HEK293T (cell line): ENCODE measurements at regions not wholly inside any gene's neighbourhood (a gene's known extent, or its start where the extent isn't known, plus 50 kb on each side); places are given as distances from the start of the nearest gene placed in this dataset.
A peak's percentile ranks its signal among the peaks of the same experiment; 100 is the strongest.

ENCODE experiments used
- CTCF ChIA-PET: fragments of 350-600 bp; formaldehyde crosslinking; extraction: SDS; loops from one replicate; lab custom pipeline; 2021; ENCODE audit warnings: antibody characterized with exemption, inconsistent platforms; lab: Yijun Ruan, JAX
- POLR2A ChIA-PET: fragments of 350-600 bp; formaldehyde crosslinking; extraction: SDS; loops from one replicate; lab custom pipeline; 2020; ENCODE audit warnings: antibody characterized with exemption, inconsistent platforms; lab: Yijun Ruan, JAX
- DNase-seq: peaks from one replicate; pipeline ENCODE4 v3.0.0; 2012; ENCODE audit warnings: mixed read lengths; ENCODE audit errors: extremely low spot score
- ARNT ChIP-seq: fragments of 450-650 bp; IDR thresholded peaks from 2 replicates; pipeline ENCODE4 v1.6.1; 2017; ENCODE audit warnings: mild to moderate bottlenecking
- BHLHE40 ChIP-seq: fragments of 450-650 bp; IDR thresholded peaks from 2 replicates; pipeline ENCODE4 v1.6.1; 2016; ENCODE audit warnings: mild to moderate bottlenecking, moderate library complexity, borderline replicate concordance
- CTBP1 ChIP-seq: fragments of 450-650 bp; IDR thresholded peaks from 2 replicates; pipeline ENCODE4 v1.6.1; 2016; ENCODE audit warnings: borderline replicate concordance
- ELF4 ChIP-seq: fragments of 450-650 bp; IDR thresholded peaks from 2 replicates; pipeline ENCODE4 v1.6.1; 2017; ENCODE audit warnings: antibody characterized with exemption
- FOXA1 ChIP-seq: fragments of 450-650 bp; IDR thresholded peaks from 2 replicates; pipeline ENCODE4 v1.6.1; 2016; ENCODE audit warnings: mild to moderate bottlenecking
- FOXK2 ChIP-seq: fragments of 450-650 bp; IDR thresholded peaks from 2 replicates; pipeline ENCODE4 v1.6.1; 2016; ENCODE audit warnings: mild to moderate bottlenecking
- FOXM1 ChIP-seq: fragments of 450-650 bp; IDR thresholded peaks from 2 replicates; pipeline ENCODE4 v1.6.1; 2017; ENCODE audit warnings: mild to moderate bottlenecking, borderline replicate concordance
- HDGF ChIP-seq: fragments of 450-650 bp; IDR thresholded peaks from 2 replicates; pipeline ENCODE4 v1.6.1; 2017; ENCODE audit warnings: antibody characterized with exemption, borderline replicate concordance
- L3MBTL2 ChIP-seq: fragments of 450-650 bp; conservative IDR thresholded peaks from 2 replicates; pipeline ENCODE4 v1.6.1; 2016; ENCODE audit warnings: mild to moderate bottlenecking
- LEF1 ChIP-seq: fragments of 450-650 bp; IDR thresholded peaks from 2 replicates; pipeline ENCODE4 v1.6.1; 2017; ENCODE audit warnings: mild to moderate bottlenecking, borderline replicate concordance
- NFRKB ChIP-seq: fragments of 450-650 bp; IDR thresholded peaks from 2 replicates; pipeline ENCODE4 v1.6.1; 2016; ENCODE audit warnings: mild to moderate bottlenecking, moderate library complexity
- PKNOX1 ChIP-seq: fragments of 450-650 bp; IDR thresholded peaks from 2 replicates; pipeline ENCODE4 v1.6.1; 2016
- SP1 ChIP-seq: fragments of 450-650 bp; IDR thresholded peaks from 2 replicates; pipeline ENCODE4 v1.6.1; 2017
- SUZ12 ChIP-seq: fragments of 450-650 bp; IDR thresholded peaks from 2 replicates; pipeline ENCODE4 v1.6.1; 2016; ENCODE audit warnings: mild to moderate bottlenecking
- TARDBP ChIP-seq: fragments of 450-650 bp; IDR thresholded peaks from 2 replicates; pipeline ENCODE4 v1.6.1; 2016
- ZNF384 ChIP-seq: fragments of 450-650 bp; IDR thresholded peaks from 2 replicates; pipeline ENCODE4 v1.6.1; 2016

- CTCF ChIA-PET: no interaction called here
- POLR2A ChIA-PET: no interaction called here
- TF ChIP-seq HDGF (no peak), FOXA1 (no peak), NFRKB (no peak), L3MBTL2 (no peak)
- no peak for DNase-seq
Observed at GRCh38 chr15:95644100-95644875, 686.2 kb upstream of the NR2F2 start.

- ChIA-PET CTCF (interaction anchor here (1.3 kb wide), 1 partner anchor 14 kb away, joined by 5 read pairs; no protein-coding TSS in a partner anchor), POLR2A (no interaction called here)
- TF ChIP-seq FOXM1 (no peak), TARDBP (no peak), FOXK2 (no peak), HDGF (no peak), NFRKB (no peak)
- no peak for DNase-seq
Observed at GRCh38 chr15:95645791-95646338, 684.6 kb upstream of the NR2F2 start.

- ChIA-PET CTCF (interaction anchor here (0.9 to 1.3 kb wide), 2 partner anchors 15 to 54 kb away, joined by 3 to 5 read pairs; no protein-coding TSS in a partner anchor), POLR2A (no interaction called here)
- no peak for DNase-seq
- TF ChIP-seq PKNOX1 (no peak), TARDBP (no peak), HDGF (no peak), BHLHE40 (no peak), SP1 (no peak), L3MBTL2 (no peak), LEF1 (no peak), FOXA1 (no peak), ARNT (no peak), SUZ12 (no peak), ELF4 (no peak), NFRKB (no peak), FOXM1 (no peak), CTBP1 (no peak), ZNF384 (no peak)
Observed at GRCh38 chr15:95646484-95647273, 683.8 kb upstream of the NR2F2 start.

GRCh38 chr15:95647531-95648277 lies 682.8 kb upstream of the NR2F2 start:
- POLR2A ChIA-PET: no interaction called here
- CTCF ChIA-PET: interaction anchor here (0.9 kb wide), 1 partner anchor 55 kb away, joined by 3 read pairs; no protein-coding TSS in a partner anchor
- TF ChIP-seq TARDBP: no peak
- TF ChIP-seq PKNOX1: peak; percentile 58; the same call in 1 of the 2 replicates
- no peak for TF ChIP-seq SP1
- peak; percentile 35; the same call in 1 of the 2 replicates for TF ChIP-seq CTBP1

GRCh38 chr15:95653361-95653805 lies 677.1 kb upstream of the NR2F2 start:
- ChIA-PET POLR2A (no interaction called here), CTCF (no interaction called here)
- no peak for DNase-seq
- TF ChIP-seq FOXK2 (no peak), L3MBTL2 (no peak), TARDBP (no peak), SUZ12 (no peak), BHLHE40 (no peak), FOXA1 (no peak), NFRKB (no peak), CTBP1 (no peak), FOXM1 (no peak), PKNOX1 (no peak), ARNT (no peak), HDGF (no peak), LEF1 (no peak), SP1 (no peak), ZNF384 (no peak), ELF4 (no peak)

More at GRCh38 chr15:95647531-95648277, 682.8 kb upstream of the NR2F2 start:
- no peak for DNase-seq

GRCh38 chr15:95655089-95655607 lies 675.4 kb upstream of the NR2F2 start:
- DNase-seq: no peak
- ChIA-PET CTCF (interaction anchor here (0.6 kb wide), 1 partner anchor 395 kb away, joined by 3 read pairs; no protein-coding TSS in a partner anchor), POLR2A (no interaction called here)
- TF ChIP-seq NFRKB (no peak), ELF4 (no peak), BHLHE40 (no peak), ZNF384 (no peak), L3MBTL2 (no peak), FOXM1 (no peak), PKNOX1 (no peak), ARNT (no peak), SP1 (no peak), FOXA1 (no peak), HDGF (no peak), CTBP1 (no peak), TARDBP (no peak)
